GM06990 (cell line): ENCODE measurements at regions not wholly inside any gene's neighbourhood (a gene's known extent, or its start where the extent isn't known, plus 50 kb on each side); places are given as distances from the start of the nearest gene placed in this dataset.

Source experiments
- DNase-seq: peaks from one replicate; pipeline ENCODE4 v3.0.0-alpha.2; 2011; ENCODE audit not compliant: insufficient read length; ENCODE audit errors: extremely low read depth
- H3K27me3 ChIP-seq: replicated peaks from 2 replicates; pipeline ENCODE4 v1.6.0; 2011; ENCODE audit warnings: low read length; ENCODE audit not compliant: control insufficient read depth, insufficient read depth
- H3K36me3 ChIP-seq: 2 replicates; pipeline ENCODE4 v1.5.1; 2011; ENCODE audit warnings: low read length; ENCODE audit not compliant: control insufficient read depth, insufficient read depth
- H3K4me3 ChIP-seq: replicated peaks from 2 replicates; pipeline ENCODE4 v1.5.1; 2011; ENCODE audit warnings: low read depth, mild to moderate bottlenecking, control low read depth, low read length
- CTCF ChIP-seq: IDR thresholded peaks from 2 replicates; pipeline ENCODE4 v1.5.1; 2011; ENCODE audit warnings: low read length, control low read depth, mild to moderate bottlenecking, inconsistent platforms; ENCODE audit not compliant: insufficient read depth, poor library complexity, severe bottlenecking

- Histone ChIP-seq H3K27me3 (no peaks in the 10 kb centered on the region), H3K36me3 (no peaks in the 10 kb centered on the region), H3K4me3 (no peak overlapping the region)
- no peak for TF ChIP-seq CTCF
- no peak for DNase-seq
These were observed 488.1 kb upstream of the ADAMTS16 start for GRCh38 chr5:4651806-4652565.

GRCh38 chr5:4653475-4653874, 486.7 kb upstream of the ADAMTS16 start:
- H3K27me3 ChIP-seq, result no peaks in the 10 kb centered on the region
- DNase-seq, result no peak
- no peaks in the 10 kb centered on the region for H3K36me3 ChIP-seq
- TF ChIP-seq CTCF, result no peak
- H3K4me3 ChIP-seq, result no peak overlapping the region

- Histone ChIP-seq H3K36me3 (no peaks in the 10 kb centered on the region), H3K27me3 (no peaks in the 10 kb centered on the region), H3K4me3 (no peak overlapping the region)
- DNase-seq, result no peak
- no peak for TF ChIP-seq CTCF
These were observed 480.3 kb upstream of the ADAMTS16 start for GRCh38 chr5:4659851-4660250.

GRCh38 chr5:4661326-4661725, 478.8 kb upstream of the ADAMTS16 start:
- no peak for DNase-seq
- Histone ChIP-seq H3K4me3 (no peak overlapping the region), H3K27me3 (no peaks in the 10 kb centered on the region), H3K36me3 (no peaks in the 10 kb centered on the region)
- no peak for TF ChIP-seq CTCF

- Histone ChIP-seq H3K27me3 (no peaks in the 10 kb centered on the region), H3K36me3 (no peaks in the 10 kb centered on the region), H3K4me3 (no peak overlapping the region)
- TF ChIP-seq CTCF, result no peak
- no peak for DNase-seq
These were observed 478.3 kb upstream of the ADAMTS16 start for GRCh38 chr5:4661836-4662235.

- DNase-seq, result no peak
- Histone ChIP-seq H3K27me3 (no peaks in the 10 kb centered on the region), H3K36me3 (no peaks in the 10 kb centered on the region), H3K4me3 (no peak overlapping the region)
- no peak for TF ChIP-seq CTCF
These were observed 477.4 kb upstream of the ADAMTS16 start for GRCh38 chr5:4662756-4663155.
